ENCODE measurements at regions not wholly inside any gene's neighbourhood (a gene's known extent, or its start where the extent isn't known, plus 50 kb on each side); places are given as distances from the start of the nearest gene placed in this dataset.

- Histone ChIP-seq H3K56ac (ENCODE audit: insufficient read length, low read depth, low read length) (no peak overlapping the region), H2AK5ac (ENCODE audit: insufficient read length, low read length) (no peak overlapping the region), H3K79me2 (ENCODE audit: insufficient read depth, low read length) (no peaks in the 10 kb centered on the region), H4K20me1 (ENCODE audit: control insufficient read depth, insufficient read depth, insufficient read length) (no peaks in the 10 kb centered on the region), H3K9ac (ENCODE audit: extremely low read depth, insufficient read length, low read length) (no peak overlapping the region), H2BK5ac (ENCODE audit: insufficient read length, low read length) (no peak overlapping the region), H3K18ac (ENCODE audit: insufficient read length, low read depth, low read length) (no peak overlapping the region), H3T11ph (ENCODE audit: low read length) (no peak overlapping the region), H2BK12ac (ENCODE audit: insufficient read length, low read depth, low read length) (no peak overlapping the region), H3K23me2 (ENCODE audit: insufficient read length, low read depth, low read length, poor library complexity, severe bottlenecking) (no peaks in the 10 kb centered on the region), H3K4ac (ENCODE audit: low read depth, low read length) (no peak overlapping the region), H2AFZ (ENCODE audit: low read length) (no peak overlapping the region), H3K79me1 (ENCODE audit: insufficient read depth, low read depth, low read length, poor library complexity, severe bottlenecking) (no peaks in the 10 kb centered on the region), H2BK120ac (ENCODE audit: low read depth, low read length, poor library complexity, severe bottlenecking) (no peak overlapping the region), H3K27me3 (ENCODE audit: insufficient read depth, low read length) (no peaks in the 10 kb centered on the region), H3K4me1 (ENCODE audit: insufficient read depth, low read length) (no peaks in the 10 kb centered on the region), H3K14ac (ENCODE audit: insufficient read depth, low read length) (no peak overlapping the region), H3K27ac (ENCODE audit: insufficient read length, low read depth, low read length) (no peak overlapping the region), H4K91ac (ENCODE audit: insufficient read length, low read depth, low read length) (no peak overlapping the region), H2BK20ac (ENCODE audit: low read depth, low read length, poor library complexity, severe bottlenecking) (no peak overlapping the region), H3K4me2 (ENCODE audit: insufficient read depth, insufficient read length, low read length) (no peak overlapping the region), H4K5ac (ENCODE audit: insufficient read length, low read depth, low read length) (no peak overlapping the region), H3K23ac (ENCODE audit: insufficient read length, low read depth, low read length) (no peak overlapping the region), H2BK15ac (ENCODE audit: low read depth, low read length) (no peak overlapping the region), H3K9me3 (ENCODE audit: control insufficient read depth, low read depth, low read length) (no peaks in the 10 kb centered on the region), H4K8ac (replicated peaks; ENCODE audit: insufficient read length, low read depth, low read length) (no peak overlapping the region)
- no peak for DNase-seq
- no peaks in the 10 kb centered on the region for H3K4me1 Mint-ChIP-seq
- no peak overlapping the region for H3K27ac Mint-ChIP-seq
- H3K9me3 Mint-ChIP-seq = no peaks in the 10 kb centered on the region
- no peaks in the 10 kb centered on the region; the same call in 1 of the 2 replicates for H3K27me3 Mint-ChIP-seq (ENCODE audit: low read depth)
- no peak overlapping the region for H3K4me3 Mint-ChIP-seq
- H3K36me3 Mint-ChIP-seq (ENCODE audit: insufficient read depth in 1 of 3, low read depth in 3 of 3) = no peaks in the 10 kb centered on the region
- TF ChIP-seq, protein P1, sequence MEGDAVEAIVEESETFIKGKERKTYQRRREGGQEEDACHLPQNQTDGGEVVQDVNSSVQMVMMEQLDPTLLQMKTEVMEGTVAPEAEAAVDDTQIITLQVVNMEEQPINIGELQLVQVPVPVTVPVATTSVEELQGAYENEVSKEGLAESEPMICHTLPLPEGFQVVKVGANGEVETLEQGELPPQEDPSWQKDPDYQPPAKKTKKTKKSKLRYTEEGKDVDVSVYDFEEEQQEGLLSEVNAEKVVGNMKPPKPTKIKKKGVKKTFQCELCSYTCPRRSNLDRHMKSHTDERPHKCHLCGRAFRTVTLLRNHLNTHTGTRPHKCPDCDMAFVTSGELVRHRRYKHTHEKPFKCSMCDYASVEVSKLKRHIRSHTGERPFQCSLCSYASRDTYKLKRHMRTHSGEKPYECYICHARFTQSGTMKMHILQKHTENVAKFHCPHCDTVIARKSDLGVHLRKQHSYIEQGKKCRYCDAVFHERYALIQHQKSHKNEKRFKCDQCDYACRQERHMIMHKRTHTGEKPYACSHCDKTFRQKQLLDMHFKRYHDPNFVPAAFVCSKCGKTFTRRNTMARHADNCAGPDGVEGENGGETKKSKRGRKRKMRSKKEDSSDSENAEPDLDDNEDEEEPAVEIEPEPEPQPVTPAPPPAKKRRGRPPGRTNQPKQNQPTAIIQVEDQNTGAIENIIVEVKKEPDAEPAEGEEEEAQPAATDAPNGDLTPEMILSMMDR (conservative IDR thresholded peaks at IDR 0.05) = no peak
Observed at GRCh38 chr5:105195765-105196164, 1633.2 kb upstream of the NUDT12 start.
